ENCODE measurements at regions not wholly inside any gene's neighbourhood (a gene's known extent, or its start where the extent isn't known, plus 50 kb on each side); places are given as distances from the start of the nearest gene placed in this dataset.

GRCh38 chr7:109190766-109191398, 621.2 kb downstream of the DNAJB9 start:
- TF ChIP-seq CTCF (IDR thresholded peaks at IDR 0.05; ENCODE audit: low read length): no peak
- TF ChIP-seq EZH2phosphoT487 (IDR thresholded peaks at IDR 0.05; ENCODE audit: low read length): no peak
- no peak for TF ChIP-seq EZH2 (optimal IDR thresholded peaks at IDR 0.05; ENCODE audit: low read depth, low read length)

Measured in MM.1S (cell line).